Vagina (tissue), 2 donors: ENCODE measurements at regions not wholly inside any gene's neighbourhood (a gene's known extent, or its start where the extent isn't known, plus 50 kb on each side); places are given as distances from the start of the nearest gene placed in this dataset.

Source experiments
- POLR2A ChIP-seq, 2 donors: fragments of 450-650 bp; IDR thresholded peaks; one replicate each; pipeline ENCODE4 v1.6.1; 2017; ENCODE audit warnings: antibody characterized with exemption in 2 of 2, mild to moderate bottlenecking in 2 of 2, moderate library complexity in 2 of 2
- POLR2AphosphoS5 ChIP-seq, 2 donors: sonication (generic); formaldehyde crosslinking; IDR thresholded peaks; one replicate each; pipeline ENCODE4 v1.9.0; 2017; ENCODE audit warnings: antibody characterized with exemption in 2 of 2, mild to moderate bottlenecking in 2 of 2, low read depth in 1 of 2; ENCODE audit not compliant: insufficient read depth in 1 of 2
- TF ChIP-seq, protein P1 (sequence below), 3 experiments: fragments of 450-650 bp in 2 of 3; fragments of 200-600 bp in 1 of 3; sonication (generic) in 1 of 3; IDR thresholded peaks; one replicate each; pipeline ENCODE4 v1.5.1; 2017 to 2019; ENCODE audit warnings: antibody characterized with exemption in 3 of 3, mild to moderate bottlenecking in 2 of 3, moderate library complexity in 2 of 3

DNA sequence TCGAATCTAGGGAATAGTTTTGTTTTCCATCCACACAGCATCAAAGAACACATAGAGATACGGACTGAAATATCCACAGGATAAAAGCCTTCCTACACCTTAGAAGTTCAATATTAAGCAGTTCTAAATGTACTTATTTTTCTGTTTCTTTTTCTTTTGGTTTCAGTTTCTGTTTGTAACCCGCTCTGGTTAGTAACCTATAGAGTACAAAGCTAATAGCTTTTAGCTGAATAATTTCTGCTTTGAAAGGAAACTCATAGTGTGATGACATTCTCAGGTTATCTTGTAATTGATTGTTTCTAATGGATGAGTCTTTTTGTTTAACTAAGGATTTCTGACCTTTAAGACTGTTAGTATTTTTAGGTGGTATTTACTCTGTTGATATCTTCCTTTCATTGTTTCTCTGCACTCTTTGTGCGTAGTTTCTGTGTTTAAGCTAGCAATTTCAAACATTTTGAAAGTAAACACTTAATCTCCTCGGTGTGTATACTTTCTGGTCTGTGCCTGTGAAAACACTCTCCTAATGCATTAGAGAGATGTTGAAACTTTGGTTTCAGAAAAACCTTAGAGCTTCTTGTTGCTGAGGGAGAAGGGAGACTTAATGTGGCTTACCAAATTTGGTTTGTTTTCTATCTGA, 385.5 kb downstream of the HDGFL1 start:
- TF ChIP-seq, protein P1, sequence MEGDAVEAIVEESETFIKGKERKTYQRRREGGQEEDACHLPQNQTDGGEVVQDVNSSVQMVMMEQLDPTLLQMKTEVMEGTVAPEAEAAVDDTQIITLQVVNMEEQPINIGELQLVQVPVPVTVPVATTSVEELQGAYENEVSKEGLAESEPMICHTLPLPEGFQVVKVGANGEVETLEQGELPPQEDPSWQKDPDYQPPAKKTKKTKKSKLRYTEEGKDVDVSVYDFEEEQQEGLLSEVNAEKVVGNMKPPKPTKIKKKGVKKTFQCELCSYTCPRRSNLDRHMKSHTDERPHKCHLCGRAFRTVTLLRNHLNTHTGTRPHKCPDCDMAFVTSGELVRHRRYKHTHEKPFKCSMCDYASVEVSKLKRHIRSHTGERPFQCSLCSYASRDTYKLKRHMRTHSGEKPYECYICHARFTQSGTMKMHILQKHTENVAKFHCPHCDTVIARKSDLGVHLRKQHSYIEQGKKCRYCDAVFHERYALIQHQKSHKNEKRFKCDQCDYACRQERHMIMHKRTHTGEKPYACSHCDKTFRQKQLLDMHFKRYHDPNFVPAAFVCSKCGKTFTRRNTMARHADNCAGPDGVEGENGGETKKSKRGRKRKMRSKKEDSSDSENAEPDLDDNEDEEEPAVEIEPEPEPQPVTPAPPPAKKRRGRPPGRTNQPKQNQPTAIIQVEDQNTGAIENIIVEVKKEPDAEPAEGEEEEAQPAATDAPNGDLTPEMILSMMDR (IDR thresholded peaks at IDR 0.05): no peak
- TF ChIP-seq POLR2A (IDR thresholded peaks at IDR 0.05) (no peak), POLR2AphosphoS5 (IDR thresholded peaks at IDR 0.05; ENCODE audit: insufficient read depth in 1 of 2, low read depth in 1 of 2) (no peak)
